GM12891 (cell line): ENCODE measurements at regions not wholly inside any gene's neighbourhood (a gene's known extent, or its start where the extent isn't known, plus 50 kb on each side); places are given as distances from the start of the nearest gene placed in this dataset.

ENCODE experiments used
- DNase-seq: peaks from one replicate; pipeline ENCODE4 v3.0.0; 2011; ENCODE audit warnings: low spot score; ENCODE audit not compliant: insufficient read length
- FAIRE-seq: peaks from 2 replicates; lab custom pipeline; 2011; peaks lifted over from hg19 to GRCh38; lab: Jason Lieb, UNC
- PAX5 ChIP-seq: IDR thresholded peaks from 2 replicates; pipeline ENCODE4 v1.6.1; 2011; ENCODE audit warnings: low read length, moderate library complexity, mild to moderate bottlenecking; ENCODE audit not compliant: insufficient read depth, severe bottlenecking
- POLR2A ChIP-seq: IDR thresholded peaks from 2 replicates; pipeline ENCODE4 v1.6.1; 2011; ENCODE audit warnings: low read depth, low read length, control low read depth
- POLR2AphosphoS5 ChIP-seq: IDR thresholded peaks from 2 replicates; pipeline ENCODE4 v1.6.1; 2011; ENCODE audit warnings: low read depth, low read length, control low read depth
- POU2F2 ChIP-seq: IDR thresholded peaks from 2 replicates; pipeline ENCODE4 v1.6.1; 2011; ENCODE audit warnings: low read depth, mild to moderate bottlenecking, control low read depth, low read length, moderate library complexity
- SPI1 ChIP-seq: IDR thresholded peaks from 2 replicates; pipeline ENCODE4 v1.6.1; 2011; ENCODE audit warnings: low read depth, low read length, control low read depth
- TAF1 ChIP-seq: IDR thresholded peaks from 2 replicates; pipeline ENCODE4 v1.6.1; 2011; ENCODE audit warnings: low read depth, low read length, control low read depth

- FAIRE-seq (no peak), DNase-seq (no peak)
Observed at GRCh38 chr4:96844858-96845490, 1005.1 kb downstream of the PDHA2 start.

GRCh38 chr4:96845819-96846218 is 1005.9 kb downstream of the PDHA2 start:
- no peak for TF ChIP-seq POLR2AphosphoS5
- no peak for TF ChIP-seq TAF1
- TF ChIP-seq POU2F2 = no peak
- no peak for TF ChIP-seq PAX5
- no peak for TF ChIP-seq SPI1
- TF ChIP-seq POLR2A = no peak
- DNase-seq (no peak), FAIRE-seq (no peak)

More at GRCh38 chr4:96844858-96845490, 1005.1 kb downstream of the PDHA2 start:
- no peak for TF ChIP-seq POU2F2
- no peak for TF ChIP-seq POLR2AphosphoS5
- no peak for TF ChIP-seq TAF1
- no peak for TF ChIP-seq POLR2A
- no peak for TF ChIP-seq SPI1
- no peak for TF ChIP-seq PAX5

GRCh38 chr4:96874657-96875056 is 1034.8 kb downstream of the PDHA2 start:
- DNase-seq (no peak), FAIRE-seq (no peak)
- TF ChIP-seq POU2F2 = no peak
- TF ChIP-seq POLR2A = no peak
- TF ChIP-seq SPI1 = no peak
- no peak for TF ChIP-seq POLR2AphosphoS5
- TF ChIP-seq PAX5 = no peak
- no peak for TF ChIP-seq TAF1

GRCh38 chr4:96879527-96879926 is 1039.6 kb downstream of the PDHA2 start:
- TF ChIP-seq POU2F2 = no peak
- no peak for TF ChIP-seq SPI1
- TF ChIP-seq POLR2AphosphoS5 = no peak
- TF ChIP-seq PAX5 = no peak
- TF ChIP-seq TAF1 = no peak
- no peak for TF ChIP-seq POLR2A
- DNase-seq (no peak), FAIRE-seq (no peak)

DNA sequence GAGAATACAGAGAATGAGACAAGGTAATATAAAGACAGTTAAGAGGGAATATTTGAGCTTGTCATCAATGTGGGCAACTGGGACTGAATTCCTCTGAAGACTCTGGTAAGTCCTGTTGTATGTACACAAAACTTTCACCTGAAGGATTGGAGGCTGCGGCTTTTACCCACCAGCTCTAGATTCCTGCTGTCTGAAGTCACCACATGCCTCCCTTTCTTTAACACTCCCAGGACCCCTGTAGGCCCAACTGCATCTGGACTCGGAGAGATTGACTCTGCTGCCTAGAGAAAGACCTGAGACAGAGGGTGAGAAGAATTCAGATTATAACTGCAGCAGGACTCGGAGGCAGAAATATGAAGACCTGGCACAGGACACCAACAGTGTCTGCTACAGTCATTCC is 1048.0 kb downstream of the PDHA2 start:
- FAIRE-seq (no peak), DNase-seq (no peak)
- TF ChIP-seq SPI1 = no peak

DNA sequence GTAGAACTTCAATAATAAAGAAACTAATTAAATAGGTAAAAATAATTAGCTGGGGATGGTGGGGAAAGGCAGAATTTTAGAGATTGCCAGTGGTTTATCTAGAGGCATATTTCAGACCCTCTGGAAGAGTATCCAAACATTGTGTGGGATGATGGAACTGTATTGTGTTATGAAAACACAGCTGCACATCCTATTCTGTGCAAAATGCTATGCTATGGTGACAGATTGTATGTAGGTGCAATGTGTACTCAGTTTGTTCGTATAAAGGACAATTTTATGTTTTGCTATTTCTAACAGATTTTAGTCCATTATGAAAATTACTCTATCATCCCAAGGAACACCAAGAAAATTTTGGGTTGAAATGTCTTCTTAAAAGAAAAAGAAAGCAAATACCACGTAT is 1054.7 kb downstream of the PDHA2 start:
- TF ChIP-seq TAF1 (no peak), SPI1 (no peak), PAX5 (no peak), POLR2A (no peak), POLR2AphosphoS5 (no peak), POU2F2 (no peak)
- no peak for FAIRE-seq
- no peak for DNase-seq

GRCh38 chr4:96895826-96896225 is 1055.9 kb downstream of the PDHA2 start:
- DNase-seq (no peak), FAIRE-seq (no peak)
- TF ChIP-seq SPI1 (no peak), TAF1 (no peak), POU2F2 (no peak)

- TF ChIP-seq SPI1 (no peak), TAF1 (no peak), POLR2A (no peak), PAX5 (no peak), POLR2AphosphoS5 (no peak), POU2F2 (no peak)
Observed at GRCh38 chr4:96912716-96913115, 1072.8 kb downstream of the PDHA2 start.

DNA sequence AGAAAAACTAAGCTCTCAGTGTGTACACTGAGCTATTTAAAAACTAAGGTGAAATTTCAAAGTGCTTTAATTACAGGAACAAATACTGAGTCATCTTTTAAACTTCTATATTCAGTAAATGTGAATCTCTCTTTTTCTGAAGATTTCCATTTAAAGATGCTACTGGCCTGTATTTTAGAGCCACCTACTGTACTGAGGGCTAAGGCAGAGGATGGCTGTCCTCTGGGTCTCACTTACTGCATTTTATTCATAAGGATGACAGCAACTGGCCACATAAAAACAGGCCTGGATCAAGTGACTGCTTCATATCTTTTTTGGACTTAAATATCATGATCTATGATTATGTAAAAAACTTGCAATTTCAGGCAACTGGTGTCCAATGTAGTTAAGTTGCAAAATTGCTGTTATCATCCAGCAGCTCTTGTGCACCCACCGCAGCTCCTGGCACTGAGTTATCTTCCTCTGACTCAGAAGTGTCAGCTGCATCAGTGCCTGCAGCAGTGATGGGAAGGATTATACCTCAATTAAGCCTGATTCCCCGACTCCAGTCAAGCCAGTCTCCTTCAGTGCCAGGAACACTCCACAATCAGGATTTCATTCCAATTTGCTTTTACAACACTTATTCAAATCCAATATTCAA is 1073.7 kb downstream of the PDHA2 start:
- TF ChIP-seq POU2F2 (no peak), PAX5 (no peak), TAF1 (no peak), POLR2A (no peak), POLR2AphosphoS5 (no peak), SPI1 (no peak)
- DNase-seq (no peak), FAIRE-seq (no peak)

More at GRCh38 chr4:96912716-96913115, 1072.8 kb downstream of the PDHA2 start:
- DNase-seq (no peak), FAIRE-seq (no peak)

DNA sequence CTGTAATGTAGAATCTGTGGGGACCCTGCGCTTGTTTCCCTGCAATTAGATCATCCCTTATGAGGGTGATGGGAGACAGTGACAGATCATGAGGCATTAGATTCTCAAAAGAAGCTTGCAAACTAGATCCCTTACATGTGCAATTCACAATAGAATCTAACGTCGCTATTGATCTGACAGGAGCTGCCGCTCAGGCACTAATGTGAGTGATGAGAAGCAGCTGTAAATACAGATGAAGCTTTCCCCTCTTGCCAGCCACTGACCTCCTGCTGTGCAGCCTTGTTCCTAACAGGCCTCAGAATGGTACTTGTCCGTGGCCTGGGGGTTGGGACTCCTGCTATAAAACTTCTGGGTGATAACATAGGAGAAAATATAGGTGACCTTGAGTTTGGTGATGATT is 1076.8 kb downstream of the PDHA2 start:
- no peak for TF ChIP-seq POU2F2
- TF ChIP-seq SPI1 = no peak
- TF ChIP-seq PAX5 = no peak
- TF ChIP-seq TAF1 = no peak
- TF ChIP-seq POLR2AphosphoS5 = no peak
- no peak for TF ChIP-seq POLR2A
- DNase-seq (no peak), FAIRE-seq (no peak)
